ENCODE measurements at regions not wholly inside any gene's neighbourhood (a gene's known extent, or its start where the extent isn't known, plus 50 kb on each side); places are given as distances from the start of the nearest gene placed in this dataset.

GRCh38 chr10:128924918-128925317, 542.1 kb upstream of the MGMT start:
- DNase-seq (ENCODE audit: low read depth in 2 of 2), result no peak

- no peak for DNase-seq (ENCODE audit: low read depth in 2 of 2)
Observed at GRCh38 chr10:128926711-128927110, 540.3 kb upstream of the MGMT start.

- no peak for DNase-seq (ENCODE audit: low read depth in 2 of 2)
Observed at GRCh38 chr10:128927497-128928161, 539.4 kb upstream of the MGMT start.

- DNase-seq (ENCODE audit: low read depth in 2 of 2), result no peak
Observed at GRCh38 chr10:128928231-128928836, 538.7 kb upstream of the MGMT start.

GRCh38 chr10:128929131-128929530, 537.9 kb upstream of the MGMT start:
- no peak for DNase-seq (ENCODE audit: low read depth in 2 of 2)

GRCh38 chr10:128929767-128930166, 537.3 kb upstream of the MGMT start:
- DNase-seq (ENCODE audit: low read depth in 2 of 2), result no peak

GRCh38 chr10:128930515-128930914, 536.5 kb upstream of the MGMT start:
- DNase-seq (ENCODE audit: low read depth in 2 of 2), result no peak

- DNase-seq (ENCODE audit: low read depth in 2 of 2), result no peak
Observed at GRCh38 chr10:128932071-128932820, 534.8 kb upstream of the MGMT start.

- no peak for DNase-seq (ENCODE audit: low read depth in 2 of 2)
Observed at GRCh38 chr10:128934492-128934891, 532.5 kb upstream of the MGMT start.

- no peak for DNase-seq (ENCODE audit: low read depth in 2 of 2)
Observed at GRCh38 chr10:128936392-128936791, 530.6 kb upstream of the MGMT start.

- DNase-seq (ENCODE audit: low read depth in 2 of 2), result no peak
Observed at GRCh38 chr10:128938558-128938957, 528.5 kb upstream of the MGMT start.

- DNase-seq (ENCODE audit: low read depth in 2 of 2), result no peak
Observed at GRCh38 chr10:128940081-128940480, 527.0 kb upstream of the MGMT start.

- no peak for DNase-seq (ENCODE audit: low read depth in 2 of 2)
Observed at GRCh38 chr10:128943111-128943510, 523.9 kb upstream of the MGMT start.

GRCh38 chr10:128945398-128945797, 521.6 kb upstream of the MGMT start:
- DNase-seq (ENCODE audit: low read depth in 2 of 2), result no peak

- no peak for DNase-seq (ENCODE audit: low read depth in 2 of 2)
Observed at GRCh38 chr10:128950159-128950915, 516.7 kb upstream of the MGMT start.

- DNase-seq (ENCODE audit: low read depth in 2 of 2), result no peak
Observed at GRCh38 chr10:128950916-128951275, 516.1 kb upstream of the MGMT start.

GRCh38 chr10:128952856-128953255, 514.2 kb upstream of the MGMT start:
- no peak for DNase-seq (ENCODE audit: low read depth in 2 of 2)

- no peak for DNase-seq (ENCODE audit: low read depth in 2 of 2)
Observed at GRCh38 chr10:128956149-128956548, 510.9 kb upstream of the MGMT start.

GRCh38 chr10:128957221-128957620, 509.8 kb upstream of the MGMT start:
- no peak for DNase-seq (ENCODE audit: low read depth in 2 of 2)

GRCh38 chr10:128958834-128959690, 508.0 kb upstream of the MGMT start:
- no peak for DNase-seq (ENCODE audit: low read depth in 2 of 2)

GRCh38 chr10:128959746-128960145, 507.3 kb upstream of the MGMT start:
- DNase-seq (ENCODE audit: low read depth in 2 of 2), result no peak
